Neutrophil (primary cell): ENCODE measurements at regions not wholly inside any gene's neighbourhood (a gene's known extent, or its start where the extent isn't known, plus 50 kb on each side); places are given as distances from the start of the nearest gene placed in this dataset.
"Not testable (repeated sequence)": the region's sequence is repeated elsewhere in the genome, so short reads cannot be mapped to it uniquely, and the experiment has no call there.

ENCODE experiments used
- H3K27ac ChIP-seq: fragments of 200-600 bp; sonication (generic); 2 replicates; pipeline ENCODE4 v1.5.1; 2016; ENCODE audit warnings: mild to moderate bottlenecking, moderate library complexity
- H3K27me3 ChIP-seq: fragments of 200-600 bp; sonication (generic); 2 replicates; pipeline ENCODE4 v1.6.0; 2016; ENCODE audit warnings: mild to moderate bottlenecking
- H3K36me3 ChIP-seq: fragments of 200-600 bp; sonication (generic); 2 replicates; pipeline ENCODE4 v1.5.1; 2017
- H3K4me1 ChIP-seq, 2 experiments: fragments of 200-600 bp in 1 of 2; sonication (generic) in 1 of 2; 1 replicate in 1 of 2; 2 replicates in 1 of 2; pipeline versions ENCODE4 v1.5.1 to v1.6.1; 2013 to 2016; ENCODE audit warnings: low read depth in 1 of 2, low read length in 1 of 2, mild to moderate bottlenecking in 1 of 2, moderate library complexity in 1 of 2; ENCODE audit not compliant: control insufficient read depth in 1 of 2, insufficient read depth in 1 of 2
- H3K4me3 ChIP-seq, 2 experiments: fragments of 200-600 bp in 1 of 2; sonication (generic) in 1 of 2; 1 replicate in 1 of 2; 2 replicates in 1 of 2; pipeline ENCODE4 v1.5.1; 2013 to 2016; ENCODE audit warnings: low read depth in 1 of 2, low read length in 1 of 2, mild to moderate bottlenecking in 1 of 2, moderate library complexity in 1 of 2
- H3K9me3 ChIP-seq: fragments of 200-600 bp; sonication (generic); 2 replicates; pipeline ENCODE4 v1.5.1; 2016
- CTCF ChIP-seq: fragments of 200-600 bp; sonication (generic); IDR thresholded peaks from 2 replicates; pipeline ENCODE4 v1.5.1; 2016; ENCODE audit warnings: antibody characterized with exemption

GRCh38 chr4:112082954-112083586 lies 62.2 kb upstream of the FAM241A start:
- Histone ChIP-seq H3K27me3 (no peaks in the 10 kb centered on the region), H3K27ac (no peak overlapping the region), H3K36me3 (no peaks in the 10 kb centered on the region), H3K4me1 (peaks cover 20 to 29% of the 10 kb centered on the region in 2 experiments), H3K9me3 (no peaks in the 10 kb centered on the region), H3K4me3 (no peak overlapping the region)
- no peak for TF ChIP-seq CTCF

- Histone ChIP-seq H3K4me1 (peaks cover 20 to 29% of the 10 kb centered on the region in 2 experiments), H3K9me3 (no peaks in the 10 kb centered on the region), H3K4me3 (no peak overlapping the region), H3K36me3 (no peaks in the 10 kb centered on the region), H3K27me3 (no peaks in the 10 kb centered on the region), H3K27ac (no peak overlapping the region)
- no peak for TF ChIP-seq CTCF
These were observed 61.5 kb upstream of the FAM241A start for GRCh38 chr4:112083587-112084347.

- Histone ChIP-seq H3K27me3 (no peaks in the 10 kb centered on the region), H3K4me3 (peak overlapping the region; percentile 39 to 47), H3K36me3 (no peaks in the 10 kb centered on the region), H3K27ac (peak overlapping the region; percentile 88), H3K4me1 (peaks cover 20 to 29% of the 10 kb centered on the region in 2 experiments), H3K9me3 (no peaks in the 10 kb centered on the region)
- TF ChIP-seq CTCF, result no peak
These were observed 59.9 kb upstream of the FAM241A start for GRCh38 chr4:112085156-112086035.

- peak overlapping the region; percentile 88 for H3K27ac ChIP-seq
- peaks cover 20 to 29% of the 10 kb centered on the region in 2 experiments for H3K4me1 ChIP-seq
- no peaks in the 10 kb centered on the region for H3K9me3 ChIP-seq
- H3K4me3 ChIP-seq, result peak overlapping the region in 1 of 2 experiments; percentile 47
- H3K27me3 ChIP-seq, result no peaks in the 10 kb centered on the region
- TF ChIP-seq CTCF, result no peak
- H3K36me3 ChIP-seq, result no peaks in the 10 kb centered on the region
These were observed 59.2 kb upstream of the FAM241A start for GRCh38 chr4:112086036-112086434.

- not testable (repeated sequence) for H3K9me3 ChIP-seq, H3K36me3 ChIP-seq, H3K27me3 ChIP-seq, H3K4me3 ChIP-seq
- Histone ChIP-seq H3K27ac (peak overlapping the region; percentile 88), H3K4me1 (peaks cover 20 to 29% of the 10 kb centered on the region in 2 experiments)
These were observed 58.6 kb upstream of the FAM241A start for GRCh38 chr4:112086661-112087060.

- H3K9me3 ChIP-seq, H3K4me1 ChIP-seq, H3K4me3 ChIP-seq, H3K36me3 ChIP-seq, H3K27ac ChIP-seq, H3K27me3 ChIP-seq: not testable (repeated sequence)
These were observed 52.9 kb upstream of the FAM241A start for GRCh38 chr4:112092330-112092729.
